H1 (cell line): ENCODE measurements at regions not wholly inside any gene's neighbourhood (a gene's known extent, or its start where the extent isn't known, plus 50 kb on each side); places are given as distances from the start of the nearest gene placed in this dataset.
"Not testable (repeated sequence)": the region's sequence is repeated elsewhere in the genome, so short reads cannot be mapped to it uniquely, and the experiment has no call there.

ENCODE experiments used
- CTCF ChIA-PET: fragments of 300-600 bp; sonication (Branson Sonifier 250); formaldehyde crosslinking; loops from one replicate; lab custom pipeline; 2021; ENCODE audit not compliant: partially characterized antibody; lab: Charles Lee
- POLR2A ChIA-PET: fragments of 300-600 bp; sonication (Branson Sonifier 250); formaldehyde crosslinking; loops from one replicate; lab custom pipeline; 2021; ENCODE audit warnings: inconsistent platforms; ENCODE audit not compliant: partially characterized antibody; lab: Charles Lee
- DNase-seq, 2 experiments: peaks; one replicate each; pipeline versions ENCODE4 v3.0.0 to v3.0.0-alpha.2; 2010 to 2022; ENCODE audit warnings: low spot score in 2 of 2, low read depth in 1 of 2, mixed read lengths in 1 of 2
- FAIRE-seq: peaks from 2 replicates; lab custom pipeline; 2011; peaks lifted over from hg19 to GRCh38; lab: Jason Lieb, UNC
- H2AFZ ChIP-seq: 2 replicates; pipeline ENCODE4 v1.8.1; 2012; ENCODE audit warnings: low read length, inconsistent platforms
- H2AK5ac ChIP-seq: 2 replicates; pipeline ENCODE4 v1.6.1; 2013; ENCODE audit warnings: low read depth, low read length
- H2BK120ac ChIP-seq: replicated peaks from 2 replicates; pipeline ENCODE3; 2013; ENCODE audit warnings: low read depth, low read length, inconsistent platforms
- H2BK12ac ChIP-seq: 2 replicates; pipeline ENCODE4 v1.6.1; 2013; ENCODE audit warnings: low read depth, low read length
- H2BK15ac ChIP-seq: 2 replicates; pipeline ENCODE4 v1.6.1; 2013; ENCODE audit warnings: low read length
- H2BK20ac ChIP-seq: 2 replicates; pipeline ENCODE4 v1.6.1; 2013; ENCODE audit warnings: low read length
- H2BK5ac ChIP-seq: 2 replicates; pipeline ENCODE4 v1.6.1; 2013; ENCODE audit warnings: low read depth, low read length
- H3K14ac ChIP-seq: 2 replicates; pipeline ENCODE4 v1.6.1; 2013; ENCODE audit warnings: inconsistent platforms; ENCODE audit not compliant: insufficient read length
- H3K18ac ChIP-seq: 2 replicates; pipeline ENCODE4 v1.6.1; 2013; ENCODE audit warnings: low read length; ENCODE audit errors: extremely low read depth
- H3K23ac ChIP-seq: 2 replicates; pipeline ENCODE4 v1.6.1; 2013; ENCODE audit warnings: inconsistent platforms; ENCODE audit not compliant: insufficient read length
- H3K23me2 ChIP-seq: 2 replicates; pipeline ENCODE4 v1.6.1; 2013; ENCODE audit warnings: low read depth, low read length
- H3K27ac ChIP-seq: 2 replicates; pipeline ENCODE4 v1.6.1; 2011; ENCODE audit warnings: low read depth, low read length, inconsistent platforms
- H3K27me3 ChIP-seq, 4 experiments: replicated peaks in 1 of 4; 1 replicate in 1 of 4; 2 replicates in 3 of 4; pipeline versions ENCODE4 v1.6.1 to v1.8.1; 2011 to 2013; ENCODE audit warnings: low read length in 3 of 4, mild to moderate bottlenecking in 3 of 4, inconsistent platforms in 2 of 4, mixed read lengths in 2 of 4, moderate library complexity in 1 of 4; ENCODE audit not compliant: control insufficient read depth in 3 of 4, insufficient read depth in 3 of 4; ENCODE audit errors: extremely low read depth in 1 of 4
- H3K36me3 ChIP-seq, 4 experiments: 2 replicates each; pipeline versions ENCODE4 v1.6.1 to v1.8.1; 2011 to 2013; ENCODE audit warnings: mild to moderate bottlenecking in 4 of 4, low read length in 3 of 4, moderate library complexity in 2 of 4, control low read depth in 1 of 4, inconsistent platforms in 1 of 4; ENCODE audit not compliant: insufficient read depth in 4 of 4, control insufficient read depth in 2 of 4
- H3K4ac ChIP-seq: replicated peaks from 2 replicates; pipeline ENCODE3; 2013; ENCODE audit warnings: low read length, low read depth, mixed read lengths, inconsistent platforms; ENCODE audit not compliant: insufficient read length
- H3K4me1 ChIP-seq, 4 experiments: replicated peaks in 1 of 4; 1 replicate in 1 of 4; 2 replicates in 3 of 4; pipeline versions ENCODE4 v1.6.1 to v1.8.1; 2011 to 2013; ENCODE audit warnings: low read length in 3 of 4, inconsistent platforms in 2 of 4, mixed read lengths in 1 of 4; ENCODE audit not compliant: insufficient read depth in 4 of 4, control insufficient read depth in 3 of 4
- H3K4me2 ChIP-seq, 2 experiments: 2 replicates each; pipeline versions ENCODE4 v1.6.1 to v1.8.1; 2011 to 2013; ENCODE audit warnings: low read depth in 2 of 2, low read length in 2 of 2, control low read depth in 1 of 2, inconsistent platforms in 1 of 2, mild to moderate bottlenecking in 1 of 2; ENCODE audit not compliant: insufficient read depth in 1 of 2
- H3K4me3 ChIP-seq, 4 experiments: fragments of 200-600, 300-600 bp in 1 of 4; sonication (generic), shearing (Covaris generic), sonication (Bioruptor Twin) in 1 of 4; 2 replicates each; pipeline versions ENCODE4 v1.5.1 to v1.8.1; 2011 to 2016; ENCODE audit warnings: low read length in 4 of 4, low read depth in 3 of 4, control low read depth in 2 of 4, inconsistent platforms in 2 of 4, mild to moderate bottlenecking in 2 of 4, mixed read lengths in 1 of 4, moderate library complexity in 1 of 4; ENCODE audit not compliant: insufficient read depth in 2 of 4; ENCODE audit errors: extremely low read depth in 1 of 4
- H3K56ac ChIP-seq: replicated peaks from 2 replicates; pipeline ENCODE3; 2013; ENCODE audit warnings: low read depth, mild to moderate bottlenecking, mixed read lengths, low read length, inconsistent platforms; ENCODE audit not compliant: insufficient read length
- H3K79me1 ChIP-seq: 2 replicates; pipeline ENCODE4 v1.6.1; 2013; ENCODE audit warnings: low read depth, low read length, control low read depth
- H3K79me2 ChIP-seq, 2 experiments: 2 replicates each; pipeline versions ENCODE4 v1.6.1 to v1.8.1; 2012 to 2013; ENCODE audit warnings: low read length in 2 of 2, mild to moderate bottlenecking in 2 of 2, inconsistent platforms in 1 of 2; ENCODE audit not compliant: insufficient read depth in 2 of 2, control insufficient read depth in 1 of 2
- H3K9ac ChIP-seq, 4 experiments: replicated peaks in 1 of 4; 1 replicate in 1 of 4; 2 replicates in 3 of 4; pipeline versions ENCODE4 v1.6.1 to v1.8.1; 2011 to 2013; ENCODE audit warnings: low read depth in 3 of 4, low read length in 3 of 4, control low read depth in 2 of 4, mild to moderate bottlenecking in 2 of 4, moderate library complexity in 2 of 4, inconsistent platforms in 1 of 4; ENCODE audit errors: extremely low read depth in 1 of 4
- H3K9me3 ChIP-seq, 2 experiments: 2 replicates each; pipeline versions ENCODE4 v1.6.1 to v1.8.1; 2012 to 2013; ENCODE audit warnings: mild to moderate bottlenecking in 2 of 2, moderate library complexity in 2 of 2, control low read depth in 1 of 2, inconsistent platforms in 1 of 2, low read depth in 1 of 2, low read length in 1 of 2, mixed read lengths in 1 of 2; ENCODE audit not compliant: insufficient read depth in 2 of 2
- H4K20me1 ChIP-seq, 2 experiments: replicated peaks in 1 of 2; 2 replicates each; pipeline versions ENCODE3 to v1.8.1; 2011 to 2013; ENCODE audit warnings: inconsistent platforms in 2 of 2, low read length in 2 of 2, mild to moderate bottlenecking in 1 of 2; ENCODE audit not compliant: insufficient read depth in 2 of 2, control insufficient read depth in 1 of 2
- H4K5ac ChIP-seq: 2 replicates; pipeline ENCODE4 v1.6.1; 2013; ENCODE audit warnings: low read length, low read depth, mixed read lengths, inconsistent platforms; ENCODE audit not compliant: insufficient read length
- H4K8ac ChIP-seq: 2 replicates; pipeline ENCODE4 v1.8.0; 2013; ENCODE audit warnings: mild to moderate bottlenecking, moderate library complexity, low read length, inconsistent platforms; ENCODE audit not compliant: insufficient read depth; ENCODE audit errors: extremely low read depth
- H4K91ac ChIP-seq: replicated peaks from 2 replicates; pipeline ENCODE3; 2013; ENCODE audit warnings: low read length, mixed read lengths, inconsistent platforms; ENCODE audit not compliant: insufficient read length
- WGBS, 2 experiments: shearing (Covaris generic) in 1 of 2; methylation state at CpG; one replicate each; pipeline versions ENCODE4 v1.1.6 to v1.1.7; 2013 to 2015; ENCODE audit warnings: low lambda C conversion rate in 2 of 2, mixed read lengths in 2 of 2, inconsistent platforms in 1 of 2, low coverage in 1 of 2, missing lambda C conversion rate in 1 of 2; ENCODE audit not compliant: insufficient replicate concordance in 2 of 2, insufficient coverage in 1 of 2, insufficient read length in 1 of 2; ENCODE audit errors: extremely low coverage in 1 of 2, missing lambda C conversion rate in 1 of 2; 5-methylcytosine and 5-hydroxymethylcytosine counted together

DNA sequence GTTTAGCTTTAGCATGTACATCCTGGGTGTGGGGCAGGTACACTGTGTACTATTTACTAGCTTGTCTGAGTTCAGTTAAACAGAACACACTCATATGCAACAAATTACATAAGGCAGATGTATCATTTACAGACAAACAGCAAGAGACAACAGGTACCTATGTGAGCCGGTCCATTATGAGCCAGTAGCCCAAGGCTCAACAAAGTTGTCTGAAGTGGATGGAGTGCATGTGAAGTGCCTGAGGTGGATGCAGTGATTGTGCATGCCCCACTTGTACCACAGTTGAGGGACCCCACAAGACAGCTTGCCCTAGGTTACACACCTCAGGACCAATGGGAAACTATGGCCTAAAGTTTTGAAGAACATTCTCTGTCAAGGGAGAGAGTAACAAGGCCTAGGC is 677.3 kb upstream of the TPTE start:
- not testable (repeated sequence) for H3K4ac ChIP-seq, FAIRE-seq

DNA sequence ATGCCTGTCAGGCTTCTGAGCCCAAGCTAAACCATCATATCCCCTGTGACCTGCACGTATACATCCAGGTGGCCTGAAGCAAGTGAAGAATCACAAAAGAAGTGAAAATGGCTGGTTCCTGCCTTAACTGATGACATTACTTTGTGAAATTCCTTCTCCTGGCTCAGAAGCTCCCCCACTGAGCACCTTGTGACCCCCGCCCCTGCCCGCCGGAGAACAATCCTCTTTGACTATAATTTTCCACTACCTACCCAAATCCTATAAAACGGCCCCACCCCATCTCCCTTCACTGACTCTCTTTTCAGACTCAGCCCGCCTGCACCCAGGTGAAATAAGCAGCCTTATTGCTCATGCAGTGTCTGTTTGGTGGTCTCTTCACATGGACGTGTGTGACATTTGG is 673.9 kb upstream of the TPTE start:
- H2BK15ac ChIP-seq, H3K36me3 ChIP-seq, H3K9ac ChIP-seq, H3K79me1 ChIP-seq, FAIRE-seq, H2BK20ac ChIP-seq, DNase-seq, H4K20me1 ChIP-seq, H3K4ac ChIP-seq, H2BK12ac ChIP-seq, H3K27ac ChIP-seq, H2AK5ac ChIP-seq, H4K5ac ChIP-seq, H4K91ac ChIP-seq, H2AFZ ChIP-seq, H2BK5ac ChIP-seq, H4K8ac ChIP-seq, POLR2A ChIA-PET, CTCF ChIA-PET, H3K14ac ChIP-seq, H3K4me3 ChIP-seq, H3K4me2 ChIP-seq, H3K23me2 ChIP-seq, H2BK120ac ChIP-seq, H3K18ac ChIP-seq, H3K56ac ChIP-seq, H3K23ac ChIP-seq, H3K79me2 ChIP-seq, H3K4me1 ChIP-seq, H3K27me3 ChIP-seq: not testable (repeated sequence)
- WGBS, 2 experiments = 88% methylated on average over 7 of the region's 7 CpGs; no CpG with 5 or more reads in 1 of the 2 experiments
- H3K9me3 ChIP-seq = peaks cover 31 to 66% of the 10 kb centered on the region in 2 experiments

More for the DNA sequence above, 677.3 kb upstream of the TPTE start:
- H3K9ac ChIP-seq, H2BK12ac ChIP-seq, H3K23ac ChIP-seq, H3K4me2 ChIP-seq, H4K8ac ChIP-seq, H2AK5ac ChIP-seq, H2BK15ac ChIP-seq, H4K91ac ChIP-seq, H3K18ac ChIP-seq, H3K79me2 ChIP-seq, H3K14ac ChIP-seq, H3K36me3 ChIP-seq, H2BK5ac ChIP-seq, H3K4me3 ChIP-seq, H3K56ac ChIP-seq, H3K27ac ChIP-seq, H2BK120ac ChIP-seq, H3K23me2 ChIP-seq, H4K5ac ChIP-seq, H3K4me1 ChIP-seq, DNase-seq, H3K79me1 ChIP-seq, H3K27me3 ChIP-seq, POLR2A ChIA-PET, H2AFZ ChIP-seq, H4K20me1 ChIP-seq, H2BK20ac ChIP-seq, CTCF ChIA-PET: not testable (repeated sequence)
- H3K9me3 ChIP-seq = peaks cover 28 to 49% of the 10 kb centered on the region in 2 experiments
- 61% methylated on average over 1 of the region's 1 CpG; no CpG with 5 or more reads in 1 of the 2 experiments for WGBS, 2 experiments
